ENCODE measurements at regions not wholly inside any gene's neighbourhood (a gene's known extent, or its start where the extent isn't known, plus 50 kb on each side); places are given as distances from the start of the nearest gene placed in this dataset.
"Not testable (repeated sequence)": the region's sequence is repeated elsewhere in the genome, so short reads cannot be mapped to it uniquely, and the experiment has no call there.

DNA sequence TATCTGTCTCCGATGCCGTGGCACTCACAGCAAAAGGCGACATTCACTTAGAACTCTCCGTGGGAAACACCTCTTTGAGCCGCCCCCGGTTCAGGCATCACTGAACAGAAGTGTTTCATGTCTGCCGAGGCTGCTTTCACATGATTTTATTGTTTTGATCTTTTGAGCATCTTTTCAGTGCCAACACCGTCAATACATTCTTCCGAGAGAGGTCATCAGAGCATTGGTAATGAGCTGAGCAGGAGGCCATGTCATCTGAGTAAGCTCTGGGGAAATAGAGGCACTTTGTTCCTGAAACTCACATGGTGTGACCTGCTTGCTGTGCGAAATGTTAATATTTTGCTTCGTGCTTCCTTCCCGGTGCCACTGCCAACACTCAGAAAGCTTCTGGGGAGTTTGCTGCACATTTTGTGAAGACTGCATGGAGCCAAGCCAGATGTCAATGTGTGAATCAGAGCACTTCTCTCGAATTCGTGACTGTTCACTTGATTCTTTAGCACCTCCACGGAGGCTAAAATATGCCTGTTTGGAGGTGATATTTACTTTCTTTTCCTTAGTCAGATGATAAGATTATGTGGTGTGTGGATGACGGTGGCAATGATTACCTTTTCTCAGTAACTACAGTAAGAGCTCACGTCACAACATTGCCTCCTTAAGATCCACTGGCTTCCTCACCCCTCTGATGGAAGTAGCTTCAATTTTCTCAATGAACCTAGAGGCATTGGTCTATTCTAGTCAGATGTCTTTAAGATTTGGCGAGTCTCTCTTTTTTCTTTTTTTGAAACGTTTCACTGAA is 222.3 kb upstream of the HS3ST1 start:
- dilution Hi-C loops (cut with MboI; ENCODE audit: extremely low pct_ligation_motif_present, low sequenced_read_pairs), result no loop called here
- Histone ChIP-seq H3K9ac (ENCODE audit: control insufficient read depth, extremely low read depth, insufficient read depth, low read length) (no peak overlapping the region), H3K9me3 (ENCODE audit: control insufficient read depth, low read depth, low read length) (no peaks in the 10 kb centered on the region), H3K27ac (ENCODE audit: control insufficient read depth, insufficient read depth, low read length) (no peak overlapping the region), H3K4me3 (ENCODE audit: control insufficient read depth in 2 of 3, extremely low read depth in 1 of 3, insufficient read depth in 2 of 3, low read depth in 1 of 3, low read length in 3 of 3) (no peak overlapping the region), H3K9me1 (ENCODE audit: control insufficient read depth, extremely low read depth, insufficient read depth, low read length) (no peaks in the 10 kb centered on the region), H3K36me3 (ENCODE audit: control insufficient read depth in 2 of 2, extremely low read depth in 1 of 2, insufficient read depth in 2 of 2, low read length in 2 of 2) (no peaks in the 10 kb centered on the region), H3K27me3 (ENCODE audit: control insufficient read depth, extremely low read depth, insufficient read depth, low read length) (no peaks in the 10 kb centered on the region), H4K20me1 (ENCODE audit: control insufficient read depth, extremely low read depth, insufficient read depth, low read length) (no peaks in the 10 kb centered on the region), H3K4me1 (ENCODE audit: control insufficient read depth, extremely low read depth, insufficient read depth, low read length) (no peaks in the 10 kb centered on the region), H3K4me2 (ENCODE audit: control insufficient read depth, extremely low read depth, insufficient read depth, low read depth, low read length) (no peak overlapping the region), H3K79me2 (ENCODE audit: control insufficient read depth, insufficient read depth, low read length) (no peaks in the 10 kb centered on the region), H2AFZ (ENCODE audit: control insufficient read depth, low read length) (no peak overlapping the region)
- no peak for TF ChIP-seq EZH2 (IDR thresholded peaks at IDR 0.05; ENCODE audit: low read length)
- TF ChIP-seq, protein P1, sequence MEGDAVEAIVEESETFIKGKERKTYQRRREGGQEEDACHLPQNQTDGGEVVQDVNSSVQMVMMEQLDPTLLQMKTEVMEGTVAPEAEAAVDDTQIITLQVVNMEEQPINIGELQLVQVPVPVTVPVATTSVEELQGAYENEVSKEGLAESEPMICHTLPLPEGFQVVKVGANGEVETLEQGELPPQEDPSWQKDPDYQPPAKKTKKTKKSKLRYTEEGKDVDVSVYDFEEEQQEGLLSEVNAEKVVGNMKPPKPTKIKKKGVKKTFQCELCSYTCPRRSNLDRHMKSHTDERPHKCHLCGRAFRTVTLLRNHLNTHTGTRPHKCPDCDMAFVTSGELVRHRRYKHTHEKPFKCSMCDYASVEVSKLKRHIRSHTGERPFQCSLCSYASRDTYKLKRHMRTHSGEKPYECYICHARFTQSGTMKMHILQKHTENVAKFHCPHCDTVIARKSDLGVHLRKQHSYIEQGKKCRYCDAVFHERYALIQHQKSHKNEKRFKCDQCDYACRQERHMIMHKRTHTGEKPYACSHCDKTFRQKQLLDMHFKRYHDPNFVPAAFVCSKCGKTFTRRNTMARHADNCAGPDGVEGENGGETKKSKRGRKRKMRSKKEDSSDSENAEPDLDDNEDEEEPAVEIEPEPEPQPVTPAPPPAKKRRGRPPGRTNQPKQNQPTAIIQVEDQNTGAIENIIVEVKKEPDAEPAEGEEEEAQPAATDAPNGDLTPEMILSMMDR (optimal IDR thresholded peaks at IDR 0.05 in 1 of 3, IDR thresholded peaks at IDR 0.05 in 1 of 3, conservative IDR thresholded peaks at IDR 0.05 in 1 of 3; ENCODE audit: extremely low read depth in 1 of 3, insufficient read depth in 2 of 3, low read length in 3 of 3), result no peak
- no peak for FAIRE-seq
- DNase-seq (ENCODE audit: low read depth, low spot score), result no peak

GRCh38 chr4:11647433-11647832 is 218.7 kb upstream of the HS3ST1 start:
- Histone ChIP-seq H3K9me3 (ENCODE audit: control insufficient read depth, low read depth, low read length) (no peaks in the 10 kb centered on the region), H3K4me2 (ENCODE audit: control insufficient read depth, extremely low read depth, insufficient read depth, low read depth, low read length) (no peak overlapping the region), H3K27ac (ENCODE audit: control insufficient read depth, insufficient read depth, low read length) (no peak overlapping the region), H3K27me3 (ENCODE audit: control insufficient read depth, extremely low read depth, insufficient read depth, low read length) (no peaks in the 10 kb centered on the region), H3K4me3 (ENCODE audit: control insufficient read depth in 2 of 3, extremely low read depth in 1 of 3, insufficient read depth in 2 of 3, low read depth in 1 of 3, low read length in 3 of 3) (no peak overlapping the region), H2AFZ (ENCODE audit: control insufficient read depth, low read length) (no peak overlapping the region), H3K79me2 (ENCODE audit: control insufficient read depth, insufficient read depth, low read length) (no peaks in the 10 kb centered on the region), H3K9ac (ENCODE audit: control insufficient read depth, extremely low read depth, insufficient read depth, low read length) (no peak overlapping the region), H3K4me1 (ENCODE audit: control insufficient read depth, extremely low read depth, insufficient read depth, low read length) (no peaks in the 10 kb centered on the region), H4K20me1 (ENCODE audit: control insufficient read depth, extremely low read depth, insufficient read depth, low read length) (no peaks in the 10 kb centered on the region), H3K9me1 (ENCODE audit: control insufficient read depth, extremely low read depth, insufficient read depth, low read length) (no peaks in the 10 kb centered on the region), H3K36me3 (ENCODE audit: control insufficient read depth in 2 of 2, extremely low read depth in 1 of 2, insufficient read depth in 2 of 2, low read length in 2 of 2) (no peaks in the 10 kb centered on the region)
- TF ChIP-seq EZH2 (IDR thresholded peaks at IDR 0.05; ENCODE audit: low read length), result no peak
- TF ChIP-seq, protein P1 (optimal IDR thresholded peaks at IDR 0.05 in 1 of 3, IDR thresholded peaks at IDR 0.05 in 1 of 3, conservative IDR thresholded peaks at IDR 0.05 in 1 of 3; ENCODE audit: extremely low read depth in 1 of 3, insufficient read depth in 2 of 3, low read length in 3 of 3), result no peak
- DNase-seq (ENCODE audit: low read depth, low spot score) (no peak), FAIRE-seq (no peak)
- dilution Hi-C loops (cut with MboI; ENCODE audit: extremely low pct_ligation_motif_present, low sequenced_read_pairs), result no loop called here

DNA sequence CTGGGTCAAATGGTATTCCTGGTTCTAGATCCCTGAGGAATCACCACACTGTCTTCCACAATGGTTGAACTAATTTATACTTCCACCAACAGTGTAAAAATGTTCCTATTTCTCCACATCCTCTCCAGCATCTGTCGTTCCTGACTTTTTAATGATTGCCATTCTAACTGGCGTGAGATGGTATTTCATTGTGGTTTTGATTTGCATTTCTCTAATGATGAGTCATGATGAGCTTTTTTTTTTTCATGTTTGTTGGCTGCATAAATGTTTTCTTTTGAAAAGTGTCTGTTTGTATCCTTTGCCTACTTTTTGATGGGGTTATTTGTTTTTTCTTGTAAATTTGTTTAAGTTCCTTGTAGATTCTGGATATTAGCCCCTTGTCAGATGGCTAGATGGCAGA is 214.4 kb upstream of the HS3ST1 start:
- H3K36me3 ChIP-seq (ENCODE audit: control insufficient read depth in 2 of 2, extremely low read depth in 1 of 2, insufficient read depth in 2 of 2, low read length in 2 of 2); H3K9ac ChIP-seq (ENCODE audit: control insufficient read depth, extremely low read depth, insufficient read depth, low read length); H3K4me2 ChIP-seq (ENCODE audit: control insufficient read depth, extremely low read depth, insufficient read depth, low read depth, low read length); H3K9me3 ChIP-seq (ENCODE audit: control insufficient read depth, low read depth, low read length); H3K27ac ChIP-seq (ENCODE audit: control insufficient read depth, insufficient read depth, low read length); H3K4me1 ChIP-seq (ENCODE audit: control insufficient read depth, extremely low read depth, insufficient read depth, low read length); H3K4me3 ChIP-seq (ENCODE audit: control insufficient read depth in 2 of 3, extremely low read depth in 1 of 3, insufficient read depth in 2 of 3, low read depth in 1 of 3, low read length in 3 of 3); H3K27me3 ChIP-seq (ENCODE audit: control insufficient read depth, extremely low read depth, insufficient read depth, low read length); FAIRE-seq; H3K9me1 ChIP-seq (ENCODE audit: control insufficient read depth, extremely low read depth, insufficient read depth, low read length); H4K20me1 ChIP-seq (ENCODE audit: control insufficient read depth, extremely low read depth, insufficient read depth, low read length); DNase-seq (ENCODE audit: low read depth, low spot score); H2AFZ ChIP-seq (ENCODE audit: control insufficient read depth, low read length); H3K79me2 ChIP-seq (ENCODE audit: control insufficient read depth, insufficient read depth, low read length); dilution Hi-C loops (cut with MboI; ENCODE audit: extremely low pct_ligation_motif_present, low sequenced_read_pairs): not testable (repeated sequence)

All from keratinocyte (primary cell).